GM12874 (cell line): ENCODE measurements at regions not wholly inside any gene's neighbourhood (a gene's known extent, or its start where the extent isn't known, plus 50 kb on each side); places are given as distances from the start of the nearest gene placed in this dataset.

ENCODE experiments used
- TF ChIP-seq, protein P1 (sequence below): IDR thresholded peaks from 2 replicates; pipeline ENCODE4 v1.5.1; 2011; ENCODE audit warnings: low read depth, mild to moderate bottlenecking, control low read depth, low read length, moderate library complexity; ENCODE audit not compliant: insufficient read depth

- TF ChIP-seq, protein P1, sequence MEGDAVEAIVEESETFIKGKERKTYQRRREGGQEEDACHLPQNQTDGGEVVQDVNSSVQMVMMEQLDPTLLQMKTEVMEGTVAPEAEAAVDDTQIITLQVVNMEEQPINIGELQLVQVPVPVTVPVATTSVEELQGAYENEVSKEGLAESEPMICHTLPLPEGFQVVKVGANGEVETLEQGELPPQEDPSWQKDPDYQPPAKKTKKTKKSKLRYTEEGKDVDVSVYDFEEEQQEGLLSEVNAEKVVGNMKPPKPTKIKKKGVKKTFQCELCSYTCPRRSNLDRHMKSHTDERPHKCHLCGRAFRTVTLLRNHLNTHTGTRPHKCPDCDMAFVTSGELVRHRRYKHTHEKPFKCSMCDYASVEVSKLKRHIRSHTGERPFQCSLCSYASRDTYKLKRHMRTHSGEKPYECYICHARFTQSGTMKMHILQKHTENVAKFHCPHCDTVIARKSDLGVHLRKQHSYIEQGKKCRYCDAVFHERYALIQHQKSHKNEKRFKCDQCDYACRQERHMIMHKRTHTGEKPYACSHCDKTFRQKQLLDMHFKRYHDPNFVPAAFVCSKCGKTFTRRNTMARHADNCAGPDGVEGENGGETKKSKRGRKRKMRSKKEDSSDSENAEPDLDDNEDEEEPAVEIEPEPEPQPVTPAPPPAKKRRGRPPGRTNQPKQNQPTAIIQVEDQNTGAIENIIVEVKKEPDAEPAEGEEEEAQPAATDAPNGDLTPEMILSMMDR: peak; percentile 94
Measured at GRCh38 chr14:106872611-106873446, 1346.4 kb downstream of the TMEM121 start.

- TF ChIP-seq, protein P1: no peak
Measured at GRCh38 chr14:106874350-106874749, 1348.0 kb downstream of the TMEM121 start.

DNA sequence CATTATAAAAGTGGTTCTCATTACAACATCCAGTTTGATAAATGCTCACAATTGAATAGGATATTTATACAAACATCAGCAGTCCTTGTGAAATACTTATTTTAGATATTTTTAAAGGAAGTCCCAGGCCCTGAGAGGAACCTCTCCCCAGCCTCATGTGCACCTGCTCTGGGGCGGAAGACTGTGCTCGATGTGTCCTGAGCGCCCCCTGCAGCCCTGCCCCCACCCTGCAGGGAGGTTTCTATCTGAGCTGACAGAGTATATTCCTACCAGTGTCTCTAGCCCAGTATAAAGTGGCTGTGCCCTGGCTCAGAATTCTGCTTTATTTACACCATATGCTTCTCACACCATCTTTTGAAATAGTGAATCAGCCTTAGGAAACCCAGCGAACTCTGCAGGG, 1349.1 kb downstream of the TMEM121 start:
- TF ChIP-seq, protein P1: peak; percentile 79

GRCh38 chr14:106876711-106877110, 1350.3 kb downstream of the TMEM121 start:
- TF ChIP-seq, protein P1: no peak

- TF ChIP-seq, protein P1: no peak
Measured at GRCh38 chr14:106877517-106877916, 1351.1 kb downstream of the TMEM121 start.

DNA sequence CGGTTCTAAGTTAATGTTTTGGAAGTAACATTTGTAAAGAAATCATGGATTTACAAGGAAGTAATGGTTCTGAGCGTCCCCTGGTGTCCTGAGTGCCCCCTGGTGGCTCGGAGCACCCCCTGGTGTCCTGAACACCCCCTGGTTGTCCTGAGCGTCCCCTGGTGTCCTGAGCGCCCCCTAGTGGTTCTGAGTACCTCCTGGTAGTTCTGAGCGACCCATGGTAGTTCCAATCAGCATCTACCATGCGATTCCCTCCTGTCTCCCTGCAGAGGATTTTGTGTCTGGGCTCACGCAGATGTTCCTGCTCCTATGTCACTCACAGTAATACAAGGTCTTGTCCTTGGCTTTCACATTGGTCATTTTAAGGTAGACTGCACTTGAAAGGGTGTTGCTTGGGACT, 1352.9 kb downstream of the TMEM121 start:
- TF ChIP-seq, protein P1: peak; percentile 96

DNA sequence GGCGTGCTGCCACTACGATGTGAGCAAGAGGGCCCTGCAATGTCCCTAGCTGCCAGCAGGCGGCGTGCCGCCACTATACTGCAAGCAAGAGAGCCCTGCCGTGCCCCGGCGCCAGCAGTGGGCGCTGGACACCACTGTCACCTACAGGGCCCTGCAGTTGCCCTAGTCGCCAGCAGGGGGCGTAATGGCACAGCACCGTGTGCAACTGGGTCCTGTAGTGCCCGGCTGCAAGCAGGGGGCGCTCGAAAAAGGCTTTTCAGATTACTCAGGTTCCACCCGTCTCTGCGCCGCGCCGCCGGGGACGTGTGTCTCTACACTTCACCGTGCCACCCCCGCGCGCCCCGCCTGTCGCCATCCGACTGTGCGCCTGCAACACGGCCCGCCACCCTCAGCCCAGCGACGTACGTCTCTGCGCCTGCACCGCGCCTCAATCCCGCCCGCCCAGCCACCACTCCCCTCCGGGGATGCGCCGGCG, 1356.9 kb downstream of the TMEM121 start:
- TF ChIP-seq, protein P1: peak; percentile 81
